Right kidney (tissue), 1 donor: ENCODE measurements at regions not wholly inside any gene's neighbourhood (a gene's known extent, or its start where the extent isn't known, plus 50 kb on each side); places are given as distances from the start of the nearest gene placed in this dataset.
A peak's percentile ranks its signal among the peaks of the same experiment; 100 is the strongest.

ENCODE experiments used
- DNase-seq: peaks from one replicate; pipeline ENCODE4 v3.0.0-alpha.2; 2016

DNA sequence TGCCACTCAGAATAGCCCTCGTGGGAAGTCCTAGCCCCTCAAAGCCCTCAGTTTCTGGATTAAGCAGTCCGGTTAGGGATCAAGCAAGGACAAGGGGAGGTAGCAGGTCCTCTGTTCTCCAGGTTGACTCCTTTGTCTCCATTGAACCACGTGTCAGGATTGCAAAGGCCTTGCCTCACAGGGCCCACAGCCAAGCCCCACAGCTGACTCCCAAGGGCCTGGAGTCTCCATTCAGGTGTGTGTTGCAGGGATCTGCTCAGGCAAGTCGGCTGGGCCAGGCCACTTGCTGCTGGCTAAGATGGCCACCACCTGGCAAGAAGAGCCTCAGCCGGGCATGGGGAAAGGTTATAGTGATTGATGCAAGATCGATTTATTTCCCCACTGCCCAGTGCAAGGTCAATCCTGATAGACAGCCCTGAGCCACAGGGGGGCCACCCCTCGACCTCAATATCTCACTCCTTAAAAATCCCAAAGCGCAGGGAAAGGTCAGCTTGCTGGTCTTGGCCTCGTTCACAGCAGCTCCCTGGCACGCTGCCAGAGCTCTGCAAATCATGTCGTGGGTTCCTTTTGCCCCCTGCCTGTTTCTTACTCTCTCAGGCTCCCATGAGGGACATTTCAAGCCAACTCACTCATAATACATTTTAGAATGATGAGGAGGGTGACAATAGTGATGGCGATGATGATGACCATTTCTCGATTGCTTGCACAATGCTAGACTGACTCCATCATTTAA is 75.9 kb downstream of the EDN3 start:
- DNase-seq, result no peak

DNA sequence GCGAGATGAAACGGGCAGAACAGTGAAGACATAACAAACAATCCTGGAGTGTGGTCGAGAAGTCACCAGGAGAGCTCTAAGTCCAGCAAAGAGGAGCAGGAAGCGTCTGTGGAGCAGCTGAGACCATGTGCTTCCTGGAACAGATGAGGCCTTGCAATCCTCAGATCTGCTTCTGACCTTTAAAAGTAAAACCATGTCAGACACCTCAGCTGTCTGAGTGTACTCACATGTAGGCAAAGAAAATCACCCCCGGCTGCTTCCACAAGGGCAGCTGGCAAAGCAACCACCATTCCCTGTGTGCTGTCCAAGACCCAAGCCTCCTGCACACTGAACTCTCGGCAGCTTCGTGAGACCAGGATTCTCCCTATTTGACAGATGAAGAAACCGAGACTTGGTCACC is 76.6 kb downstream of the EDN3 start:
- no peak for DNase-seq

DNA sequence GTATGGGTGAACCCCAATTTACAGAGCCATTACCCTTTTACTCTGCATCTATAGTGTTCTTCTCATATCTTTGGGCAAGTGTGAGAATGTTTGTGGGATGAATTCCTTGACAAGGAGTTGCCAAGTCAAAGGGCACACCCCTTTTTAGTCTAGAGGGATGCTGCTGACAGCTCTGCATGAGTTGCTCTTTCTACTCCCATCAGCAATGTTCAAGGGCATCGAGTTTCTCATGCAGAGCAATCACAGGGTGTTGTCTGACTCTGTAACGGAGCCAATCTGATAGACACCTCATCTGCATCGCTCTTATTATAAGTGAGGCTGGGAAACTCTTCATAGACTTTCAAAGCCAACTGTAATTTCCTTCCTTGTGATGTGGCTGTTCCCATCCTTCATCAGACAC is 77.4 kb downstream of the EDN3 start:
- no peak for DNase-seq

DNA sequence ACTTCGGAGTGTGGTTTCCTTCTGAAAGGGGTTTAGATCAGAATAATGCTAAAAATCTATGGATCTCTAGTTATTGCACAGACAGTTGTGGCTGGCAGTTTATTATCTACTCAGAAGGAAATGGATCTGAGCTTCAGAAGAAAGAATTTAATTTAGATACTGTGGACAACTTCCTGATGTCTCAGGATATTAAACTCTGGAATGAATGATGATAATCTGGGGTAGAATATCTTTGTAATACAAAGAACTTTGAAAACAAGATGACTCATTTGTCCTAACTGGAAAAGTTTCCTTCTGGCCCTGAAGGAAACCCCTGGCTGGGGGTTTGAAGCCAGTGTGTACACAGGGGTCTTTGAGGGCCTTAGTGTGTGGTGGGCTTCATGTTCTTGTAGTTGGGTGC is 78.0 kb downstream of the EDN3 start:
- DNase-seq, result no peak

DNA sequence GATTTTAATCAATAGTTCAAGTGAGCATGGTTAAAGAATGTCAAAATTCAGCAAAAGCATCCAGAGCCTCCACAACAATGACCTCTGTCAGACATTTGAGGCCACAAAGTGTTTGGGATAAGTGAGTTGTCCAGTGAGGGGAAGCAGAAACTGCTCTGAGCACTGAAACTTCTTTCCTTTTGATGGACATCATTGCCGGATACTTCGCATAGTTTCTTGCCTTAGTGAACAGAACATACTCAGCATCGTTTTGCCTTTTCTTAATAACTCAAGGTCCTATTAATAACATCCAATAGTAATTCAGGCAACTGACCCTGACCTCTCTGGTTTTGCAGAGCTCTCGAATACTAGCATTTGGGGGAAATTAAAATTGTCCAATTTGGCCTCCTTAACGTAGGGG is 78.6 kb downstream of the EDN3 start:
- no peak for DNase-seq

DNA sequence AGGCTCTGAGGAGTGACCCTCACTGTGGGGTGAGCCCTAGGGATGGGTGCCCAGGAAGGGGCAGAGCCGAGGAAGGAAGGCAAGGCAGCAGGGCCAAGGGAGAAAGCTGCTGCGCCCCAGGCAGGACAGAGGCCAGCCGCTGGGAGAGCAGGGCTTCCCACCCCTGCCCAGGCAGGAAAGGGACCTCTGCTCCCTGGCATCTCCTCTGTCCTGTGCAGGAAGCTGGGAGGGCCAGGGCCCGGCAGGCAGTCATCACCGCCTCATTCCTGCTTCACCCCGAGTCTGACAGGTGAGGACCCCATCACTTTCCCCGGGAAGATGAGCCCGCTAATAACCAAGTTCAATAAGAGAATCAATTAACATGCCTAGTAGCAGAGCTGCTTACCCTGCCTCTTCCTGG is 81.3 kb downstream of the EDN3 start:
- no peak for DNase-seq

DNA sequence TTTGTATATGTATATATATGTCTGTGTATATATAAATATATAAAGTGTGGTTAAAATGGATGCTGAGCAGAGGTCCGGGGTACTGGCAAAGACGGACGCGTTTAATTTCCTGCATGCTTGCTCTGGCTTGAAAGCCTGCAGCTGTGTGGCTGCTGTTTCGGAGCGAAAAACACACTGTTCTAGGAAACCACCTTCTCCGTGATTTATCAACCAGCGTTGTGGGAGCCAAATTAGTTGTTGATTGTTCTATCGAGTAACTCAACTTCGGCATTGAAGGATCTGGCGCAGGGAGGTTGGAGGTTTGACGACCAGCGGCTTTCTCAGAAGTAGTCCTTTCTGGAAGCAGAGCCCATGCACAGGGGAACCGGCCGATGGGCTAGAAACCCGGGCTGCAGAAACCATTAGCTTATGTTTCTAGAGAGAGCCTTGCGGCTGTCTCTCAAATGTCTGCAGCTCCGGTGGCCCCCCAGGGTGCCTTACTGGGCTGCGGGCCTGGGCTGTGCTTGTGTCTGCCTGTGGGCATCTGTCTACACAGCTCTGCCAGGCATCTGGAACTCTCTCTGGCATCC is 81.8 kb downstream of the EDN3 start:
- DNase-seq, result no peak

DNA sequence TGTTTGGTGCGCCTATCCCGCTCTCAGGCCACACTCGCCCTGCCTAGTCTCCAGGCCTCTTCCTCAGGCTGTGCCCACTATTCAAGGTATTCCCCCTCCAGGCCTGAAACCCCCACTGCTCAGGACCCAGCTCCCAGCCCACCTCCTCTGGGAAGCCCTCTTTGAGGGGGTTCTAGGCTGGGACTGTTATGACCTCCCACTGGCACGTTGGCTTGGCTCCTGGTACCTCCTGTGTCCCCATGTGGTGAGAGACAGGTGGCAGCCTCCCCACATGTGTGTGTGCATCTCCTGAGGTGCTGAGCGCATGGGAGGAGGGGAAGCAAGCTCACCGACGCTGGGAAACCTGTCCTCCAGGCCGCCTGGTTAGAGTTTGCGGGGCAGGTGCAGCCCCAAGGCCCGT is 82.5 kb downstream of the EDN3 start:
- no peak for DNase-seq

DNA sequence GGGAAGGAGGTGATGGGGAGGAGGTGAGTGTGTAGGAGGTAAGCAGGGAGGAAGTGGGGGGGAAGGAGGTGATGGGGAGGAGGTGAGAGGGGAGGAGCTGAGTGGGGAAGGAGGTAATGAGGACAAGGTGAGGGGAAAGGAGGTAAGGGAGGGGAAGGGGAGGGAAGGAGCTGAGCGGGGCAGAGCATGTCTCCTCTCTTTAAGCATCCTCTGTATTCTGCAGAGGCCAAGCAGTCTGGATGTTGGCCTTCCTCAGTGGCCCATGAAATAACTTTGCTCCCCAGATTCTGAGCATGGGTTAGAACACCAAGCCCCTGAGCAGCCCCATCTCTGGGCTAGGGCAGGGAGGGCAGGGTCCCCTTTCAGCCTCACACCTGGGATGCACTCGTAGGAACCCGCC is 84.6 kb downstream of the EDN3 start:
- DNase-seq, result no peak

DNA sequence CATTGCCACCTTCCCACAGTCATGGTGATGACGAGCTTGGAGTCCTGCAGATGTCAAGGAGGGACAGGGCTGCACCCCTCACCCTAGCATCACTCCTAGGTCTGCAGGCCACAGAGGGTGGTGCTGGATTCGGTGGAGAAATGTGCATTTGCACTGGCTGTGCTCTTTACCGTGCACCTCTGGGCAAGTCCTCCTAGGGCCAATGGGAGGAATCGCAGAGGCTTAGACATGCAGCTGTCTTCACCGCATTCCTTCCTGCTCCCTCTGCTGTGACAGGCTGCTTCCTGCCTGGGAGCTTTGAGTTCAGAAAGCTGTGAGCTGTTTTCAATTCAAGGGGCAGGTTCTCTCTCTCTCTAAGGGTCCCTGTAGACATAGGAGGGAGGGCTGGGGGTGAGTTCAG is 85.1 kb downstream of the EDN3 start:
- no peak for DNase-seq

DNA sequence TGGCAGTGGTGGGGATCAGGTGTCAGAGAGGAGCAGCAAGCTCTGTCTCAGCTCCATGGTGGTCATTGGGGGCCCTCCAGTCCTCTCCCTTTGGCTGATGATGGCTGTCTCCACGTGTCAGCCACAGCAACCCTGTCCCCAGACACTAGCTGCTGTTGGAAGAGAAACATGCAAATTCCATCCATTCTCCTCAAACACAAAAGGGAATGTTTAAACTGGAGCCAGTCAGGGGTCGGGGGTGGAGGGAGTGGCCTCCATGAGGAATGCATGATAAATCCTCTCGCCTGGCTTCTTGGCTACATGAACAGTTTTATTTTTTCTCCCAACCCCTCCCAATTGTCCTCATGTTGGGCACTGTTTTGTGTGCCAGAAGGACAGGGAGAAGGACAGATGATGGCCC is 86.4 kb downstream of the EDN3 start:
- DNase-seq, result no peak

DNA sequence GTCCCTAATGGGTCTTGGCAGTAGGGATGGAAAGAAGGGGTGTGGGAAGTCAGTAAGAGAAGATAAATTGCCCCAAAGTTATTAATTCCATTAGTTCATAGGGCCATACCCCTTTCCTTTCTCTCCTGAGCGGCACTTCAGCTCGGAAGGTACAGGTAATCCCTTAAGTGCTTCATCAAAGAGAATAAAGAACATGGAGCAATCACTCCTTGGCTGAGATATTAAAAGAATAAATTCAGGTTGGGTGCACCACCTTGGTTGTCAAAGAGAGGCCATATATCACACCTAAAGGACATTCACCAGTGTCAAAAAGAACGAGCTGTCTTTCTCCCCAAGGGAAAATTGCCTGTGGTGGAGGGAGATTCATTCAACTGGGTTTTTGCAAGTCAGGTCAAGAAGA is 87.5 kb downstream of the EDN3 start:
- DNase-seq, result no peak

DNA sequence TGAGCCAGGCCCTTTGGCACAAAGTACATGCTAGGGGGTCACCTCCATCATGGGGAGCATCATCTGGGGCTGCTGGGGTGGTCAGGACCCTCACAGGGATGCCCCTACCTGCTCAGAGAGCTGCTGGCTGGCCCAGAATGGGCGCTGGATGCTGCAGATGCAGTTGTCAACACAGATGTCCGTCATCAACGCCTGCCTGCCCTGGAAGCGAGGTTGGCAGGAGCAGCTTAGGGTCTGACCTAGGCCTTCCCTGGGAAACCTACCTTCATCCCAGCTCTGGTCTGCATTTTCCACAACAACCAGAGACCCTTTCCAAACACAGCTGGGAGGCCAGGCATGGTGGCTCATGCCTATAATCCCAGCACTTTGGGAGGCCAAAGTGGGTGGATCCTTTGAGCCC is 88.0 kb downstream of the EDN3 start:
- no peak for DNase-seq

DNA sequence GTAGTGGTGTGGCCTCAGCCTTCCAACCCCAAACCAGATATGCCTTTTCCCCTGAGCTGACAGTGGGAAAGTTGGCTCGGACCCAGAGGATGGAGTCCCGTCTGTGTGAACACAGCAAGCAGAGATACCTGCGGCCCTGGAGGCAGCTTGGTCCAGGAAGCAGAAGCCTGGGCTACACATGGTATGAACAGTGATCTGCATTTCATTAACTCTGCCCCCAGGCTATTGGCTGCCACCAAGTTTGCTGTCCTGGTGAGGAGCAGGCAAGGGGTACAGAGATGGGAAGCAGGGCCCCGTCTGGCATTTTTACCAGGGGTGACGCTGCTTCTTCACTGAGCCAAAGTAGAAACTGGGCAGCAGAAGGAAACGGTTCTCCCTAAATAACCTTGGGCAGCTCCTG is 90.0 kb downstream of the EDN3 start:
- DNase-seq, result no peak

DNA sequence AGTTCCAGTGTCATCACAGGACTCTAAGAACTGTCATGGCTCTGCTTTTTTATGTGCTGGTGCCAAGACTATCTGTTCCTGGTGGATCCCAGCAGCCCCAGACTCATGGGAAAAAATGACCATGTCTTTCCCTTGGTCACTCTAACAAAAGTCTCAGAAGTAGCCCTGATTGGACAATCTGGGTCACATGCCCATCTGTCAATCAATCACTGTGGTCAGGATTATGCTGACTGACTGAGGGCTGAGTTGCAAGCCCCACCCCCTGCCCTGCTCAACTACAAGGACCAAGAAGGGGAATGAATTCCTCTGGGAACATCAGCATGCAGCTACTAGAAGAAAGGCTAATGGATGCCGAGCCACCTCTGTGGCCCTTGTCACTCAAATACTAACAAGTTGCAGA is 91.6 kb downstream of the EDN3 start:
- no peak for DNase-seq

DNA sequence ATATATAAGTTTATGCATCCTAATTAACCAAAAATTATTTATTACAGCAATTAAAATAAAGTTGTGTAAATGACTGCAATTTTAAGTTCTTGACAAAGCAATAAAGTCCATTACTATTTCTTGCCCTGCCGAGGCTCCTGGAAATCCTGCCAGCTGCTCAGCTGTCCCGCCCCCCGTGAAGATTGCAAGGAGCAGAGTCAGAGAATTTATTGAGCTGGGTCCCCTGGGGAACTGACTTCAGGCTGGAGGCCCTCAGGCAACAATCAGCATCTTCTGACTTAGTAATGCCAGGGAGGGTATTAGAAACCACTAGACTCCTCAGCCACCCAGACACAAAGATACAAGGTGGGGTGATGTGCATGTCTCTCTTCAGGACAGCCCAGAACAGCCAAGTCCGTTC is 92.3 kb downstream of the EDN3 start:
- no peak for DNase-seq

DNA sequence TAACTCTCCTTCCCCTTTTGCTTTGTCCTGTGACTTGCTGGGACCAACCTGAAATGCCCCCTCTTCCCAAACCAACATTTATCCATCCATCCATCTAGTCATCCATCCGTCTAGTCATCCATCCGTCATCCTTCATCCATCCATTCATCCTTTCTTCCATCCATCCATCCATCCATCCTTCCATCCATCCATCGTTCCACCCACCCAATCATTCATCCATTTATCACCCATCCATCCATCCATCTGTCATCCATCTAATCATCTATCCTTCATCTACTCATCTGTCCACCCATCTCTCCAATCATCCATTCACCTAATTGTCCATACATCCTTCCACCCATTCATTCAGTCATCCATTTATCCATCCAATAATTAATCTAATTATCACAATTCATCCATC is 92.7 kb downstream of the EDN3 start:
- no peak for DNase-seq

DNA sequence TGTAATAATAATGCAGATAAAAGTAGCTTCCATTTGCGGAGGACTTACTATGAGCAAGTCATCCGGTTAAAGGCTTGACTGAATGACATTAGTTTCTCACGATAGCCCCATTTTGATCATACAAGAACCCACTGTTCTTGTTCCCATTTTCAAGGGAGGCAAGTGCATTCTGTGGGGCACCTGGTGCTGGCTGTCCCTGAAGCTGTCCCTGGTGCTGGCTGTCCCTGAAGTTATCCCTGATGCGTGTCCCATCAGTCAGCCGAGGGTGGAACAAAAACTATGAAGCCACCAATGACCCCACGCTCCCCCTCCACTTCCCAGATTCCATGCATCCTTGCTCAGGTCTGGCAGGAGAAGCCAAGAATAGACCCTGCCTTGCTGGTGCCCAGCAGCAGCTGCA is 95.3 kb downstream of the EDN3 start:
- no peak for DNase-seq

DNA sequence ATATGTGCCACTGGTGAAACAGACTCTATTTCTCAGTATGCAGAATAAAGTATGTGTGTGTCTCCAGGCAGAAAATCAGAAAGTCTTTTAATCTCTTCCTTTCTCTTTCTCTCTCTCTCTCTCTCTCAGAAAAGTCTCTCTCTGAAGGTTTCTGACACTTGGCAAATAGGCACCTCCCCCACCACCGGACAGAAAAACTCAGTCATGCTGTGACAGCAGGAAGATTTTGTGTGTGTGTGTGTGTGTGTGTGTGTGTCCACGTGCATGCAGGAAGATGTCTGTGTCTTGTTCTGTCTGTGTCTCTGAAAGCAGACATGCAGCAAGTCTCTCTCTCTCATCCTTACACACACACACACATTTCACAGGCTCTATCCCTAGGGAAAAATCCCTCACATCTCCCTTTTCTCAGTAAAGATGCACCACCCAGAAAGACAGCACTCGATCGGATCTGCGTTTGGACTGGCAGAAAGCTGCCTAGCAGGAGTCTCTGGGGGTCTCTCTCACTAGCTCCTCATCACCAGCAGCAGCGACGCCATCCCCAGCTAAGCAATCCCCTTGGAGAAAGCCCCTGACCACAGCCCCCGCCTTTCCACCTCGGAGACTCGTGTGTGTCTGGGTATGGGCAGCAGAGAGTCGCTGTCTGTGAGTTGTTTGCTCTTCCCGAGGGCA is 98.3 kb downstream of the EDN3 start:
- DNase-seq, result no peak

DNA sequence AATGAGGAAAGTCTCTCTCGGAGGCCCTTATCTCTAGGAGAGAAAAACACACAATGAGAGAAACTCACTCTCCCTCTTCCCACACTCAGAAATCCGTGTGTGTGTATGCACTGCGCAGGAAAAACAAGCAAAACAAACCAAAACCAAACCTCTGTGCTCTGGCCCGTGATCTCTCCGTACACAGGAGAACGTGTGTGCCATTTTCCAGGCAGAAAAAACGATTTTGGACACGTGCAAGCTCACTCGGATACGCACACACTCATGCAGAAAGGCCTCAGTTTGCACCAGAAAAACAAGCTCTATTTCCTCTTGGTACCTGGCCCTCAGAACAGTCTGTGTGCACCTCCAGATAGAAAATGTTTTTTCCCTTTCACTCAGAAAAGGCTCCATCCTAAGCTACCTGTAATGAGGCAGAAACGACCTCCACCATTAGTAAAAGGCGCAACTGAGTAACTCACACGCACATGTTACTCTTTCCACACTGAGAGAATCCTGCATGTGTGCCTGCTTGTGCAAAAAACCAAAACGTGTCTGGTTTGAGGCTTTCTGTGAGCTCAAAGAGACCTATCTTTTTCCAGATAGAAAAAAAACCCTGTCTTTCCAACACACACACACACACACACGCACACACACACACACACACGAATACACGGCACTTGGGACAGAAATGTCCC is 99.2 kb downstream of the EDN3 start:
- no peak for DNase-seq

DNA sequence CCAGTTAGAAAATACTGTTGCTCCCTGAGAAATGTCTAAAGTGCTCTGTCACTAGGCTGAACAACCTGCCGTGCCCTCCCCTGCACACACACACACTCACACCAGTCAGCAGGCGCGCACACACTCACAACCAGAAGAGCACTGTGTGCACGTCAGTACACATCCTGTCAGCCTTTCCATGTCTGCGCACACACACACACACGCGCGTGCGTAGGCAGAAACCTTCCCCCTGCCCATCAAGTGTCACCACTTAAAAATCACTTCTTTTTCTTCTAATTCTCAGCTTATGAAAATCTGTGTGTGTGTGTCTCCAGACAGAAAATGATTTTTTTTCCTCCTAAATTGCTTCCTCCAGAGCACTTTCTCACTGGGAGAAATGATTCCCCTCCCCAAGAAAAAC is 100.3 kb downstream of the EDN3 start:
- DNase-seq, result no peak

DNA sequence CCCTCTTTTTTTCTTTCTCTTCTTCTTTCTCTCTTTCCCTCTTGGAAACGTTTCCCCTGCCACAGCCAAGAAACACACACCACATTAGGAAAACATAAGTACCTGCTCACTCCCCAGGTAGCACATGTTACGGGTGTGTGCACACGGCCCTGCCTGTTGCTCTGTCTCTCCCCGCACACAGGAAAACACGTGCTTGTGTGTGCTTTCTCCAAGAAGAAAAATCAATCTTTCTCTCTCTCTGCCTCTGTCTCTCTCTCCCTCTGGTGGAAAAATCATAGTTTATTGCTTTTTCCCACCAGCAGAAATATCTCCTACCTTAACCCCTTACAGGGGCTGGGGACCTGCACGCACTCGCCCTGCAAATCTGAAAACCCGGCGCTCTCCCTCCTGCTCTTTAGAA is 102.3 kb downstream of the EDN3 start:
- peak; percentile 75 for DNase-seq

DNA sequence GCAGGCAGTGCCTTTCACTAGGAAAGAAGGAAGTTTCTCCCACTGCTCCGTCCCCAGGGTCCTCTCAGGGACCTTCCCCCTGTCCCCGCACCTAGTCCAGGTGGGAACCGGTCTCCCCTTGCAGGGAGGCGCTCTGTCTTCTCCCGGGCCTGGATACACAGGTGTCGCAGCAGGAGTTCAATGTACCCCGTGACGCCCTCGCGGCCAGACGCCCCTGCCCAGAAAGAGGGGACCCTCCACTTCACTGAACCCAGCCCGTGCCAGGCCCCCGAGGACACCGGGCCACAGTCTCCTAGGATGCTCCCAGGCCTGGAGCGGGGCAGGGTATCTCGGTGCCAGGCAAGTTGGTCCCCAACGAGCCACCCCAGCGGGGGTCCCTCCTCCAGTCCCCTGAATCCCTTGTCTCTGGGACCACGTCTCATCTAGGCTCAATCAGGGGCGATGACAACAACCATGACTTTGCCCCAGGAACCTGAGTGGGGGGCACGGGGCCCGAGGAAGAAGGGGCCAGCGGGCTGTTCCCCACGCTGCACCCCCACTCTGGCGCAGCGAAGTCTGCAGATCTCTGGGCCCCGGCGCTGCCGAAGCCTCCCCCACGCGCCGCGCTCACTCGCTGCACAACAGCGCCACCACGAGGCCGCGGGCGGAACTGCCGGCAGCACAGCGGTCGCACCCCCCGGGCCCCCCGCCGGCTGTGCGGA is 103.0 kb downstream of the EDN3 start:
- DNase-seq, result peak; percentile 87
